ENCODE measurements at regions not wholly inside any gene's neighbourhood (a gene's known extent, or its start where the extent isn't known, plus 50 kb on each side); places are given as distances from the start of the nearest gene placed in this dataset.

DNA sequence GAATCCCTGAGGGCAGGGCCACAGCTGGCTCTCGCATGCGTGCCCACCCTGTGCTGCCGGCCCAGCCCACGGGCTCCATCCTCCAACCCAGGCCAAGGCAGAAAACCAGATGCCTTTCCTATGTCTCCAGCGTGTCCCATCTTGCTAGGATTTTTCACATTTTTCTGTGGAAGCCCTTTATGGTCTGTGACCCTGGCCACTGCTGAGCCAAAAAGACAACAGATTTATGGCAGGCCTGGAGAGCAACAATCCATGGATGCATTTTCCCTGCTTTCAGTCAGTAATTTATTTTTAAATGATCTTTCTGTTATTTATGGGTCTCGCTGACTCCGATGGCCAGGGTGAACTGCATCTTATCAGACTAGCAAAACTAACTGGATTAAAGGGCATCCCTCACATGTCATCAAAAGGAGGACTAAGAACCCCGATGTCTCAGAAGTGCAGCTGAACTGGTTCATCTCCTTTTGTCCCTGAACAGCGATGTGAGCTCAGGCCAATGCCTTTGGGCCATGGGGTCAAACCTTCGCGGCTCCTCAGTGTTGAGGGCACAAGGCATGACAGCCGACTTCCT is 346.0 kb downstream of the CYRIA start:
- no peak for DNase-seq (ENCODE audit: low read depth)

DNA sequence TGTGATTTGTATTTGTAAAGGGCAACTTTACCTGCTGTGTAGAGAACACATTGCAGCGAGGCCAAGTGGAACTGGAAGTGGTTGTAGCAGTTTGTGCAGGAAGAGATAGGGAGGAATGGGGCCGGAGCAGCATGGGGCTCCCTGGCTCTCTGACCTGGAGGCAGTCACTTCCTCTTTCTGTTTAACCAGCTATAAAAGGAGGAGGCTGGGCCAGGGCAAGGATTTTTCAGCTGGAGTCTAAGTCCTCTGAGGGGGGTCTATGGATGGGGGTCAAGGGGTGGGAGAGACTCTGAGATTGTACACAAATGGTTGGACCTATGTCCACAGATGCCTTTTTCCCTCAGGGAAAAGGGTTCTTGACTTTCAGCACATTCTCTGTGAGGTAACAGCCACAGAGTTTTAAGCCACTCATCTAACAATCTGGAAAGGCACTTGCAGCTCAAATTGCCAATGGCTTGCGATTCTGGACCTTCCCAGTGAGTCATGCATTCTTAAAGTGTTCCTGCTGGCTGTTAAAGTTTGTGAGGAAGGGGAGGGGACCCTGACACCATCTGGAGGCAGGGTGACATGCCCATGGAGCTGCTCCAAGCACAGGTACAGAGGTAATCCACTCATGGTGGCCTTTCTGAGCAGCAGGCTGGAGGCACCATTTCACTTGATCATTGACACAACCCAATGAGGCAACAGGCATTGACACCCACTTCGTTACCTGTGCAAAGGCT is 347.0 kb downstream of the CYRIA start:
- DNase-seq (ENCODE audit: low read depth): no peak

DNA sequence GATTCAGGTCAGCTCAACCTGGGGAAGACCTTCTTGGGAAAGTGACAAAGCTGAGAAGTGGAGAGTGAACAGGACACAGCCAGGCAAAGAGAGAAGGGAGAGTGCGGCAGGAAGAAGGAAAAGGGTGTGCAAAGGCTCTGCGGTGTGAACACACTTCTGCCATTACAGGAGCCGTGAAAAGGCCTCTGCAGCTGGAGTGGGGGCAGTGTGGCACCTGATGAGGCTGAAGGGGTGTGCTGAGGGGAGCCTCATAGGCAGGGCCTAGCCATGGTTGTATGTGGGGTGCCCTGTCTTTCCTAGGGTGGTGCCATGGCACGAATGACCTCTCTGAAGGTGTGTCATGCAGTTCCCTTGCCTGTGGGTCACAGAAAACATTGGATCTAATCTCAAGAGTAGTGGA is 347.6 kb downstream of the CYRIA start:
- no peak for DNase-seq (ENCODE audit: low read depth)

DNA sequence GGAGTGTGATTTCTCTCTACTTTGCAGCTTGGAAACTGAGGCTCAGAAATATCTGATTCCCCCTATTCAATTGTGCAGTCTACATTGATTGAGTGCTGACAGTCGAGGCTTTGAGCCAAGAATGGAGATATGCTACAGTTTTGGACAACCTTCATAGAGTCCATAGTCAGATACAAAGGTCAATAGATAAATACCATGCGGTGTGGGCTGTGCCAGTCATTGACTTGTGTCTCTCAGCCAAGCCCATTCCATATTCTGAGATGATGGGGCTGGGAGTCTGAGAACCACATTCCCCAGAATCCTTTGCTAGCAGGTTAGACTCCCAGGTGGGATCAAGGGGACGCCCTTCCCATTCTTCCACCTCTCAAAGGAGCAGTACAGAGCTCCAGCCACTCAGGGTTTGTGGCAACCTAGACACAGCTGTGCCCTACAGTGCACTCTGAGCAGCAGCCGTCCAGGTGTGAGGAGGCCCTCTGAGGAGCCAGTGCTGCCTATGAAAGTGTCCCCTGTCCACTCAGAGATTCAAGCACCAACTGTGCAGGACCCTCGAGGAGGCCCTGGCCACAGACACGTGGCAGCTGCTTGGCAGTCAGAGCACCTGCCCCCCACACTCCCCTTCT is 348.3 kb downstream of the CYRIA start:
- DNase-seq (ENCODE audit: low read depth): no peak

DNA sequence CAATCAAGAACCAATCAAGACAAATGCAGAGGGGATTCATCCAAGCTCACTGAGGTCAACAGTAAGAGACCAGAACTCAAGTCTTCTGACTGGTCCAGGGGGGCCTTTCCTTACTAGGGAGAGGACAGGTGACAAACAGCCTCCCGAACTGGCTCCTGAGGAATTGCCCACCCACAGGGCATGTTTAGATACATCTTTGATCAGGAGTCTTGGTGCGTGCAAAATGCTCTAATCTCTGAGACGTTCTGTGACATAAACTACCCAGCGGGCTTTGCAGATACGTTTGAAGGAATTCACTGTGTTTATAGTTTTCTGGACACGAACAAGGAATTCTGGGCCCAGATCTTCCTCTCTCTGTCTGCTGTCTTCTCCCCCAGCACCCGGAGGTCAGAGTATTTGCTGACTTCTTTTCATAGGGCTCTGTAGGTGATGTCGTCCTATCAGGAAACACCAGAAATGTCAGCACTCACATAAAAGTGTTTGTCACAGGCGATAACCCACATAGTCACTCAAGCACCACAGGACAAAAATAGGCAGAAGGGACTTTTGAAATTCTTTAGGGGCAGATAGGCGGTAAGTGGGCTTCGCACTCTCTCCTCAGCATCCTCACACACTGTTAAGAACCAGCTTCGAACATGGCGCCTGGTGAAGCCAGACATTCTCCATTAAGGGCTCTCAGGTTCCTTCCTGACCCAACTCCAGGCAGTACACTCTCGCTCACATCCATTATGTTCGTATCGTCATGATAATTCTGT is 349.0 kb downstream of the CYRIA start:
- DNase-seq (ENCODE audit: low read depth): no peak

DNA sequence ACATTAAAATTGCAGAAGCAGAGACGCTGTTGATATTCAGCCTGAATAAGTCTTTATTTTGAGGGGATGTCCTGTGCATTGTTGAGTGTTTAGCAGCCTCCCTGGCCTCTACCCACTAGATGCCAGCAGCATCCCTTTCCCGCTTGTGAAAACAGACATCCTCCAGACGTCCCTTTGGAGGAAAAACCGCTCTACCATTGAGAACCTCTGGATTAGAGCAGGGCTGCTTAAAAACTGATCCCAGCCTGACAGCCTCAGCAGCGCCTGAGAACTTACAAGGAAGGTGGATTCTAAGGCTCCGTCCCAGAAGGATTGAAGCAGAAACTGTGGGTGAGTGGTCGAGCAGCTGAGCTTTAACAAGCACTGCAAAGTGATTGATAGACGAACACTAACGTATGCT is 349.7 kb downstream of the CYRIA start:
- no peak for DNase-seq (ENCODE audit: low read depth)

DNA sequence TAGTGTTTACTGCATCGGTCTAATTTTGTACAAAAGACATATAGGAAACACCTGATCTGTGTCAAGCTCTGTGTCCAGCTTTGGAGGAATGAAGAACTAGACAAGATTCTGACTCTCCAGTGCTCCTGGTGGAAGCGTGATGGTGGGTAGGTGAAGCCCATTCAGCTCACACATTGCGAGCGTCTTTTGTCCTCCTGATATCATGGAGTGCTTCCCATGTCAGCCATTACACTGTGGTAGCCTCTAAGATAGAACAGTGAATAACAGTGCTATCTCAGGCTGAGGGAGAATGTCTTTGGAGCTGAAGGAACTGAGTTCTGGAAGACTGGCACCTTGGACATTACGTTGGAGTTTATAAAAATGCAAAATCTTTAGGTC is 350.2 kb downstream of the CYRIA start:
- no peak for DNase-seq (ENCODE audit: low read depth)

DNA sequence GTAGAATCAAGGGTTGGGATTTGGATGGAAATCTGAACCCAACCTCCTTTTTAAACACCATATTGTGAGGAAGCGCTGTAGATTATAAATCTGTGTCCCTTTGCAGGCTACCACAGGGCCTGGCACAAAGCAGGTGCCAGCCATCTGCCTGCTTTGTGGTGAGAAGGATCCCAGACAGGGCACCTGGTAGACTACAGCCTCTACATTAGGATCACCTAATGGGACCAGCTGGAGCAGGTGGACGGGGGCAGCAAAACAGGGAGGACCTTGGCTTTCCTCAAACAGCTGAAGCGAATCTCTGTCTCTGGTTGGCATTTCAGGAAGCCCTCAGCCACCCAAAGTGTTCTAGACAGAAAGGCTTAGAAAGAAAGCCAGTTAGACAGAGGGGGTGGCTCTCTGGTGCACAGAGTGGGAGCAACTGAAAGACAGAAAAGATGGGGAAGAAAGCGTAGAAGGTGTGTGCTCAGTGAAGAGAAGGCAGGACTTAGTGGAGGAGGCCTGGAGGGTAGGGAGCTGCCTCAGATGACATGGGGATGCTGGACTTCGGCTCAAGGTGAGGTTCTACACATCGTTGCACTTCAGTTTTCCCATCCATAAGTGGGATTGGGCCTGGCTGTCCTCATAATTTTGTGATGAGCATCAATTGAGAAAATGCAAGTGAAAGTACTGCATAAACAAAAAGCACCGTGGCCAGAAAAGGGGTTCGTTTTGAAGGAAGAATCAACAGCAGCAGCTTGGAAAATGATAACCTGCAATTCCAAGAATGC is 350.8 kb downstream of the CYRIA start:
- DNase-seq (ENCODE audit: low read depth): no peak

DNA sequence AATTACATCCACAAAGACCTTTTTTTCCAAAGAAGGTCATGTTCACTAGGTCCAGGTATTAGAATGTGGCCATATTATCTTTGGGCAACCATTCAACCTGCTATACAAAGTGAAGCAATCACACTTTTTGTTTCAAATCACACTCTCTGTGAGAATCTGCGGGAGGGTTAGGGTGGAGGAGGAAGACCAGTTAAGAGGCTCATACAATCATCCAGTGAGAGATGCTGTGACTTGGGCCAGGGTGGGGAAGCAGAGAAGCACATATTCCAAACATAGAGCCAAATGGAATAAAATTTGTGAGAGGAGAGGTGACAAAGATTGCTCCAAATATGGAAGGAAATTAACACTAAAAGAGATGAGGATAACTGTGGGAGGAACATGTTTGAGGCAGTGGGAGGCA is 351.6 kb downstream of the CYRIA start:
- no peak for DNase-seq (ENCODE audit: low read depth)

DNA sequence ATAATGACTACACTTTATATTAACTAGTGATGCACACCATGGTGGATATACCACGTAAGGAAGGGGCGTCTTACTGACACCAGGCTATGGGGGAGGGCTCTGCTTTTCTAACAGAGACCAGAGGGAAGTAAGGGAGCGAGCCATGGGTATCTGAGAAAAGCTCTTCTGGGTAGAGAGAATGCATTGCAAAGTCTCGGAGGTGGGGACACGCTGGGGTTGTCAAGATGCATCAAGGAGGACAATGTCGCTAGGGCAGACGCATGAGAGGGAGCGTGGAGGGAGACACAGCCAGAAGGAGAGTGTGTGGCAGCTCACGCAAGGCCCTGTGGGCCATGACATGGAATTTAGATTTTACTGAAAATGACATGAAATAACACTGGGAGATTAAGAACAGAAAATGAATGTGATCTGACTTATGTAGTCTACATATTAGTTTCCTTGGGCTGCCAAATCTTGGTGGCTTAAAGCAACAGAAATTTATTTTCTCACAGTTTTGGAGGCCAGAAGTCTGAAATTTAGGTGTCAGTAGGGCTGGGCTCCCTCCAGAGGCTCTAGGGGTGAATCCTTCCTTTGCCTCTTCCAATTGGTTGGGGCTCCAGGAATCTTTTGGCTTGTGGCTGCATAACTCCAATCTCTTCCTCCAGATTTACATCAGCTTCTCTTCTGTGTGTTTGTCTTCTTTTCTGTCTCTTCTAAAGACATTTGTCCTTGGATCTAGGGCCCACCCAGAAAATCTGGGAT is 352.2 kb downstream of the CYRIA start:
- no peak for DNase-seq (ENCODE audit: low read depth)

DNA sequence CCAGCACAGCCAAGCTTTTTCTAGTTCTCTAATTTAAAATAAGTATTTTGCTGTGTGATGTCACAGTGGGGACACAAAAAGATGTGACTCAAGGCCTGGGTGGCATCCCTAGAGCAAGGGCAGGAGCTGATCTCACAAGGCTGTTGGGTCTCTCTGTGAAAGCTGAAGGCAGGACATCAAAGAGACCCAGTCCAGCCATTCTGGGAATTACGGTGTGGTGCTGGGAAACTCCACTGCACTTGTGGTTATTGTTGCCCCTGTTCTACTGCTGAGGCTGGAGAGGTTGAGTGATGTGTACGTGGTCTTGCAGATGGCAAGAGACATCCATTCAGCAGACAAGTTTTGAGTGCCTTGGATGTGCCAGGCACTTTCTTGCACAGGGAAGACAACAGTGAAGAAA is 352.9 kb downstream of the CYRIA start:
- no peak for DNase-seq (ENCODE audit: low read depth)

DNA sequence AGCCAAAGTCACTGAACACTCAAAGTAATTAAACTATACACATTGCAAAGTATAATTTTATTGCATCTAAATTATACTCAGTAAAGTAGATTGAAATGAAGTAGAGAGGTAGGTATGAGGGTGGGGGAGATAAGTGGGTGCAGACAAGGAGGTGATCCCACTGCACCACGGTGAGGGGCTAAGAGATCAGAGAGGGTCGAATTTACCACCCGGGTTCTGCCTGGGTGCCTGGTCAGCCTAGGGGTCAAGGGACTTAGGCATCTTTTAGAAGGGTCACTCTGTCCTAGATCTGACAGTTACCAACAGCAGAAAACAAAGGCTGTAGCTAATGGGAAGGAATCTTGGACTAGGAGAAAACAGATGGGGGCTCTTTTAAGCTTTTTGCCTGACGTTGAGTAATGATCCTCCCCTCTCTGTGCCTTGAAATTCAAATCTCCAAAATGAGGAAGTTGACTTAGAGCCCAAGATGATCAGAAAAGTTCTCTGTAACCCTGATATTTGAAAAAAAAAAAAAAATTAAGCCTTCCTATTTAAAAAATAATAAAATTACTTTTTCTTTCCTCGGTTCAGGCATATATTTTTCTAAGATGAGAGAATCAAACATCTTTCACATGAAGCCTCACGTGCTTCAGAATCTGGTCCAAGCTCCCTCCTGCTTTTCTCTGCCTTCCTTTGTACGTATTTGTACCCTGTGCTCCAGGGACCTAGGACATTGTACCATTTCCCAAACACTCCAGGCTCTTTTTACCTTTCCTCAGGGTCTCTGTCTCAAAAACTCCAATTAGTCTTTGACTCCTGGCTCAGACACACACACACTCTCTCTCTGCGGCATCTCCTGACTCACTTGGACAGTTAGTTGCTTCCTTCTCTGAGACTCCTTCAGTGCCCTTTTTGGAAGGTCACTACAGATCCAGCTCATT is 353.9 kb downstream of the CYRIA start:
- DNase-seq (ENCODE audit: low read depth): no peak

DNA sequence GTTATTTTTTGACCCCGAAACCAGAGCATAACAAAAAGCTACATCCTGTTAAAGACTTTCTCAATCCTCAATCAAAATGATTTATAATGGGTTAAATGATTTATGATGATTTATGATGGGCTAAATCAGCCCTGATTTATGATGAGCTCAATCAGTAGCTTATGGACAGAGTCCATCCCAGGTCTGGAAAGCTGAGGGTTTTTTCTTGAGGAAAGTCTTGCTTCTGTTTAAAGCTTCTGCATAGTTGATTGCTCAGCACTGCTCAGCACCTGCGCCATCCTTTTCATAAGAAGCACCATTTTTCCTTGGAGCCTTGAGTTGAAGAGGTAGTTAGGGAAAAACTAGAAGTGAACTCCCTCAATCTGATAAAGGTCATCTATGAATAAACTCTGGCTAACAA is 356.8 kb downstream of the CYRIA start:
- DNase-seq (ENCODE audit: low read depth): no peak

DNA sequence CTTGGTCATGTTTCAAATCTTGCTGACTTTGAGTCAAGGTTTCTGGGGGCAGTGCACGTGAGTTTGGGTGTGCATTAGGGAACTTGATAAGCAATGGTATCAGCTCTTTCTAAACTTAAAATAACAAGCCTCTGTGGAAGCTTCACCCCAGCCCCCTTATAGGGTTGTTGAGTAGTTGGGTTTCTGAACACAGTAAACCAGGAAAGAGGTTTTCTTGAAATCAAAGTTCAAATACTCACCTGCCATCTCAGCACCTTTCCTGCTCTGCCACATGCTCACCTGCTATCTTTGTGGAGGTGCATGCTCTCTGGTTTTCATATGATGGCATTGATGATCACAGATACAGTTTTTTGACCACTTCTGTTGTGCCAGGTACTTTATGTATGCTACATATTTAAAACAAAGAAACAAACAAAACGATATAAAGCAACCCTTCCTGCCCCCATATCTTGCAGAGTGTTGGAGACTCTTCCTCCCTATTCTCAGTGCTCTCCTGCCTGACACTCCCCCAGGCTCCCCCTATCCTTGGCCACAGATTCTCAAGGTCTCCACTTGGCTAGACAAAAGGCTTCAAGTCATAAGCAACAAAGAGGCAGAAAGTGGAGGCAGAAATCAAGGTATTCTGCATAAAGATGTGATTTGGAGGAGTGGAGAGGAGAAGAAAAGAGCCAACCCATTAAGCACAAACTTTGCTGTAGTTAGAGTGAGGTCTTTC is 360.6 kb downstream of the CYRIA start:
- DNase-seq (ENCODE audit: low read depth): no peak

DNA sequence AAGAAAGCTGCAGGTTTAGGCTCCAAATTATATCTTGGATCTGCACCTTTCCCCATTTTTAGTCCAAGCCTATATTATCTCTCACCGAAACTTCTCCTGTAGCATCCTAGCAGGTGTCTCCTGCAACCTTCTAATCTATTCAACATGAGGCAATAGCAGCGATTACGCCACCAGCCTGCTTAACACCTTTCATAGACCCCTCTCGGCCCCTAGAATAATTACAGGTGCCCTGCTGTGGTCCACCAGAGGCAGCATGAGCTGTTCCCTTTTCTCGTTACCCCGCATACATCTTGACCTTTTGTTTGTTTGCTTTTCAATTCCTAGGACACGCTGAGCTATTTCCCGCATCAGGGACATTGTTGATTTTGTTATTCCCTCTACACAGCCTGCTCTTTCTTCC is 361.9 kb downstream of the CYRIA start:
- no peak for DNase-seq (ENCODE audit: low read depth)

DNA sequence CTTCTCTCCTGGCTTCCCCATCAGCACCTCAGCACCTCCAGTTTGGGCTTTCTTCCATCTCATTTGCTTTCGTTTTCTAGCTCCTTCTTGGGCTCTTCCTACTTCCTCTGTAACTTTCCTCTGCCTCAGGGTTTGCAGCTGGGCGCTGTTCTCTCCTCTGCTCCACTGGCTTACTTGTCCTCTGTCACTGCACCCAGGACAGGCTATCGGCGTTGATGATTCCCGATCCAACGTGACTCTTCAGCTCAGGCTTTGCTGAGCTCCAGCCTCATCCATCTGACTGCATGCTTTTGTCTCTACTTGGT is 362.4 kb downstream of the CYRIA start:
- no peak for DNase-seq (ENCODE audit: low read depth)

DNA sequence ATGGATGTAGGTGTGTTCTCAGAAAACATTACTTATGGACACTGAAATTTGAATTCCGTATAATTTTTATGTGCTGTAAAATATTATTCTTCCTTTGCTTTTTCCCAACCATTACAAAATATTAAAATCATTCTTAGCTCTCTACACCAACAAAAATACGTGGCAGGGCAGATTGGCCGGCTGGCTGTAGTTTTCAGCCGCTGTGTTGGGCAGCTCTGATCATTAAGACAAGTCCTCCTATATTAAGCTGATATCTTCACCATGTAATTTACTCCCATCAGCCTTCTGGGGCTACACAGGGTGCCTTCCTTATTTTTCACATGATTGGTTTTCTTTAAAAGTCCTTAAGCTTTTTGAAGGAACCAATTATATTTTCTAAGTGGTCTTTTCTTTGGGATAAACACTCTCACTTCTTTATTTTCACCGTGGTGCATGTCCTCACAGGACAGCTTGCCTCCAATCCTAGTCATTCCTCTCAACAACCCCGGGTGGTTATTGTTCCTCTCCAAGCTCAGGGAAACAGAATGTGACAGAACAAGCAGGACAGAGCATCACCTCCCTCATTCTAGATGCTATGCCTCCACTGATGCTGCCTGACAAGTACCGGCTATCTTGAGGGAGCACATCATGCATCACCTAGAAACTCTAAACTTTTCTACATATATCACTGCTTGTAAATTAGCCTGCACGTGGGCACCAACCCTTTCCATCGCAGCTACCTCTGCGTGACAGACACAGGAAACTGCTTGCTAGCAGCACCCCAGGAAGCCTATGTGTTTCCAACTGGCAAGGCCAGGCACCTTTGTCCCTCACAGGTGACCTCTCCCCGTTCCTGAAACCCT is 362.3 kb downstream of the MYCN start:
- no peak for DNase-seq (ENCODE audit: low read depth)

DNA sequence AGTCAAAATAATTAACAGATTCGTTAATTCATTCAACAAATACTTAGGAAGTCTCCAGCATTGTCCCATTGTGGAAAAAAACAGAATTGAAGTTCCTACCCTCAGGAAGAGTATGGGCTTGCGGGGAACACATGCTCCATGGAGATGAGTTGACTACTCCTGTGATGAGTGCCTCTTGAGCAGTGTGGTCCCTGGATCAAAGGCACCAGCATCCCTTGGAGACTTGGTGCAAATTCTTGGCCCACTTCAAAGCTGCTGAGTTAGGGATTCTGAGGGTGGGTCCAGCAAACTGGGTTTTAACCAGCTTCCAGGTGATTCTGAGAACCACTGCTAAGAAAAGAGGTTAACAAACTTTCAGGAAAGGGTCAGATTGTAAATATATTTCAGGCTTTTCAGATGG is 361.6 kb downstream of the MYCN start:
- DNase-seq (ENCODE audit: low read depth): no peak

DNA sequence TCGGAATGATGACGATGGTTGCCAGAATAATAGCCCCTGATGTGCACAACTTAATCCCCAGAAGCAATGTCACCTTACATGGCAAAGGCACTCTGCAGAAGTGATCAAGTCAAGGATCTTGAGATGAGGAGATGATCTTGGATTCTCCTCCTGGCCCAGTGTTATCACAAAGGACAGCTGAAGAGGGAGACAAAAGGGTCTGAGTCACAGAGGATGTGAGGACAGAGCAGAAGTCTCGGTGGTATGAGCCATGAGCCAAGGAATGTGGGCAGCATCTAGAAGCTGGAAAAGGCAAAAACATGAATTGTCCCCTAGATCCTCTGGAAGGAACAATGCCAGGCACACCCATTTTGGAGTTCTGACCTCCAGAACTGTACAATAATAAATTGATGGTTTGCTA is 358.5 kb downstream of the MYCN start:
- DNase-seq (ENCODE audit: low read depth): no peak

Data from RPMI7951 (cell line).